Heart left ventricle (tissue), 13 donors: ENCODE measurements at regions not wholly inside any gene's neighbourhood (a gene's known extent, or its start where the extent isn't known, plus 50 kb on each side); places are given as distances from the start of the nearest gene placed in this dataset.

Source experiments
- POLR2A ChIP-seq, 2 donors: fragments of 450-650 bp; IDR thresholded peaks; one replicate each; pipeline ENCODE4 v1.6.1; 2017; ENCODE audit warnings: antibody characterized with exemption in 2 of 2, mild to moderate bottlenecking in 2 of 2, moderate library complexity in 2 of 2
- TF ChIP-seq, protein P1 (sequence below), 12 donors: fragments of 200-600 bp; sonication (generic) in 4 of 12; IDR thresholded peaks; one replicate each; pipeline versions ENCODE4 v1.5.0 to v1.8.0; 2018 to 2022; ENCODE audit warnings: antibody characterized with exemption in 12 of 12, mild to moderate bottlenecking in 5 of 12
- donor health status: ischemic (EF 13 %, LVEDD 7.1; RV severe dilation, severe dysfunction).
- donor health status: DM: no; HTN: yes; CAD: no.
- donor health status: DM: no; HTN: no; CAD: no.
- donor health status: ischemic (EF 25% LVEDD 6.9; RV normal size, moderate dysfunction).
- donor health status: ischemic (EF 25% LVEDD 5.7; RV mildly dilated, moderate dysfunction).
- donor health status: ischemic (EF 35%, LVEDD 5.7; RV mildly dilated, moderate dysfunction).
- donor health status: nonischemic (EF 11% LVEDD 7.7; RV severe dilation, severe dysfunction).
- donor health status: DM: yes; HTN: yes; CAD: no.
- donor health status: PGD.
- donor health status: ischemic (EF 29% LVEDD 5.4; RV normal size, mild dysfunction).
- donor health status: nonischemic (EF 23%, LVEDD 6.1; RV moderate dilation, normal function).

DNA sequence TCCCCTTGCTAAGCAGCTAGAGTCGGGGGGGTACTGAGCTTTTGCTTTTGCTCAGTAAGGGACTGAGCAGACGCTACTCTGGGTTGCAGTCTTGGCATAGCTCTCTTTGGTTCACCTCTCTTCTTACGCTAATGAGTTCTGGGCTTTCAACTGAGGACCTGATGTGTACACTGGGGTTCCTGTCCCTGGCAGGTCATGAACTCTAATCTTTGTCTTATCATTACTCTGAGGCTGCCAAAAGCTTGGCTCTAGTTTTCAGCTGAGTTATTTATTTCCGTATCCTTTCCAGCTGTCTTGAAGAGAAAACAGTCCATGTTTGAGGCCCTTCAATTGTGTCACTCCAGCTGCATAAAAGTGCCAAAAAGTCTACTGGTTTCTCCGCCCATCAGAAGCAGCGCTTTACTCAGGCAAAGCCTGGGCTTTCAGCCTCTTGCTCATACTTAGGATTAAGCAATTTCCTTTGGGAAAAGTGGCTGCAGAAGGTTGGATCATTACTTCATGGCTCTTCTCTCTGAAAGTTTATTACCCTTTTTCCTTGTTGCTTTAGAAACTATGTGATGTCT, 121.0 kb upstream of the STOX2 start:
- TF ChIP-seq, protein P1, sequence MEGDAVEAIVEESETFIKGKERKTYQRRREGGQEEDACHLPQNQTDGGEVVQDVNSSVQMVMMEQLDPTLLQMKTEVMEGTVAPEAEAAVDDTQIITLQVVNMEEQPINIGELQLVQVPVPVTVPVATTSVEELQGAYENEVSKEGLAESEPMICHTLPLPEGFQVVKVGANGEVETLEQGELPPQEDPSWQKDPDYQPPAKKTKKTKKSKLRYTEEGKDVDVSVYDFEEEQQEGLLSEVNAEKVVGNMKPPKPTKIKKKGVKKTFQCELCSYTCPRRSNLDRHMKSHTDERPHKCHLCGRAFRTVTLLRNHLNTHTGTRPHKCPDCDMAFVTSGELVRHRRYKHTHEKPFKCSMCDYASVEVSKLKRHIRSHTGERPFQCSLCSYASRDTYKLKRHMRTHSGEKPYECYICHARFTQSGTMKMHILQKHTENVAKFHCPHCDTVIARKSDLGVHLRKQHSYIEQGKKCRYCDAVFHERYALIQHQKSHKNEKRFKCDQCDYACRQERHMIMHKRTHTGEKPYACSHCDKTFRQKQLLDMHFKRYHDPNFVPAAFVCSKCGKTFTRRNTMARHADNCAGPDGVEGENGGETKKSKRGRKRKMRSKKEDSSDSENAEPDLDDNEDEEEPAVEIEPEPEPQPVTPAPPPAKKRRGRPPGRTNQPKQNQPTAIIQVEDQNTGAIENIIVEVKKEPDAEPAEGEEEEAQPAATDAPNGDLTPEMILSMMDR (IDR thresholded peaks at IDR 0.05) = no peak
- TF ChIP-seq POLR2A (IDR thresholded peaks at IDR 0.05) = no peak
